Vagina (tissue), 2 donors: ENCODE measurements at regions not wholly inside any gene's neighbourhood (a gene's known extent, or its start where the extent isn't known, plus 50 kb on each side); places are given as distances from the start of the nearest gene placed in this dataset.
"Not testable (repeated sequence)": the region's sequence is repeated elsewhere in the genome, so short reads cannot be mapped to it uniquely, and the experiment has no call there.

ENCODE experiments used
- CTCF ChIP-seq, 3 experiments: fragments of 450-650 bp in 2 of 3; fragments of 200-600 bp in 1 of 3; sonication (generic) in 1 of 3; IDR thresholded peaks; one replicate each; pipeline ENCODE4 v1.5.1; 2017 to 2019; ENCODE audit warnings: antibody characterized with exemption in 3 of 3, mild to moderate bottlenecking in 2 of 3, moderate library complexity in 2 of 3
- POLR2A ChIP-seq, 2 donors: fragments of 450-650 bp; IDR thresholded peaks; one replicate each; pipeline ENCODE4 v1.6.1; 2017; ENCODE audit warnings: antibody characterized with exemption in 2 of 2, mild to moderate bottlenecking in 2 of 2, moderate library complexity in 2 of 2
- POLR2AphosphoS5 ChIP-seq, 2 donors: sonication (generic); formaldehyde crosslinking; IDR thresholded peaks; one replicate each; pipeline ENCODE4 v1.9.0; 2017; ENCODE audit warnings: antibody characterized with exemption in 2 of 2, mild to moderate bottlenecking in 2 of 2, low read depth in 1 of 2; ENCODE audit not compliant: insufficient read depth in 1 of 2

DNA sequence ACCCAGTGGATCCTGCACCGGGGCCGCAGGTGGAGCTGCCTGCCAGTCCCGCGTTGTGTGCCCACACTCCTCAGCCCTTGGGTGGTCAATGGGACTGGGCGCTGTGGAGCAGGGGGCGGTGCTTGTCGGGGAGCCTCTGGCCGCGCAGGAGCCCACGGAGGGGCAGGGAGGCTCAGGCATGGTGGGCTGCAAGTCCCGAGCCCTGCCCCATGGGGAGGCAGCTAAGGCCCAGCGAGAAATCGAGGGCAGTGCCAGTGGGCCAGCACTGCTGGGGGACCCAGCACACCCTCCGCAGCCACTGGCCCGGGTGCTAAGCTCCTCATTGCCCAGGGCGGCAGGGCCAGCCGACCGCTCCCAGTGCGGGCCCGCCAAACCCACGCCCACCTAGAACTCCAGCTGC is 2126.4 kb downstream of the LRRC4C start:
- not testable (repeated sequence) for TF ChIP-seq CTCF (IDR thresholded peaks at IDR 0.05); POLR2AphosphoS5 (IDR thresholded peaks at IDR 0.05; ENCODE audit: insufficient read depth in 1 of 2, low read depth in 1 of 2); POLR2A (IDR thresholded peaks at IDR 0.05)
